NOMO-1 (cell line): ENCODE measurements at regions not wholly inside any gene's neighbourhood (a gene's known extent, or its start where the extent isn't known, plus 50 kb on each side); places are given as distances from the start of the nearest gene placed in this dataset.
"Not testable (repeated sequence)": the region's sequence is repeated elsewhere in the genome, so short reads cannot be mapped to it uniquely, and the experiment has no call there.

Experiments used
- DNase-seq, 2 experiments: peaks; one replicate each; lab custom pipeline; 2025; ENCODE audit not compliant: unreplicated experiment in 2 of 2; lab: John Stamatoyannopoulos, UW

DNA sequence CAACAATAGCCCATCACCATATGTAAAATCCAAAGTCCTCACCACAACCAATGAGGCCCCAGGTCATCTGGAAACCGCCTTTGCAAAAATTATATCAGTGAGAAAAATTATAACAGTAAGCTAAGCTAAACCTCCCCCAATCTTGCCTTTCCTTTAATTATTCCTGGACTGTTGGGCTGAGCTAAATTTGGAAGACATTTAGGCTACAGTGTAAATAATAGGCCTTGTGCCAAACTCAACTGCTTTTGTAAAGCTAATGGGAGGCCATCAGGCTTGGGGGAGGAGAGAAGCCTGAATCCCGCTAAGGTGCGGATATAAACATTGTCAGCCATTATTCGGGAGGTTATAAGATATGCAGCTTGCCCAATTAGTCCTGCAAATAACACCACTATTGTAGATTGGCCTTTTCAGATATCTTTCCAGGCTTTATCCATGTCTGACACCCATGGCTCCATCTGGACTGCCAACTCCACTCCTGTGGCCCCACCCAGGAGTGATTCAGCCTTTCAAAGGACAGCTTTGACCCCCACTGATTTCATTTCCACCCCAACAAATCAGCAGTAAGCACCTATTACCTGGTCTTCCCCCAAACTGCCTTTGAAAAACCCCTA is 53.0 kb upstream of the CA12 start:
- no peak for DNase-seq

DNA sequence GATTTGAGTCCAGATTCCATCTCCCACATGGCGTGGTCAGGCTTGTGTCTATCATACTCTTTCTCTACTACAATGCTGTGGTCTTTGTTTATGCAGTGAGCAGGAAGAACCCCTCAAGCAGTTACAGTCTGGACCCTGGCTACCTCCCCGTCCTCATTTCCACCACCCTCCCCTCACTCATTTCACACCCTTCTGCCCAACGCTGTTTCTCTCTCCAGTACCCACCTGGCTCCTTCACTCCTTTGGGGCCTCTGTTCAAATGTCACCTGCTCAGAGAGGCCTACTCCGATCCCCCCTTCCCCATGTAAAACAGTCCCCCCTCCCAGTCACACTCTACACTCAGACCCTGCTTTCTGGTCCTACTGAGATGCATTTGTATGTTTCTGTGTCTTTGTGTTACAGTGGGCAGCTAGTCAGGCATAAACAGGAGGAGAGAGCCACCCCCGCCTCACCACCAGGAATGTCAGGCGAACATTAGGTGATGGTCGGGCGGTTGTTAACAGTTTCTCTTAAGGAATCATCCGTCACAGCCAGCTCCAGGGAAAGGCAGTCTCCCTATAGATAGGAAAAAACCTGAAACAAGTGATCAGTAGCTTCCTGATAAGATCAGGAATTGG is 53.7 kb upstream of the CA12 start:
- DNase-seq, result no peak

DNA sequence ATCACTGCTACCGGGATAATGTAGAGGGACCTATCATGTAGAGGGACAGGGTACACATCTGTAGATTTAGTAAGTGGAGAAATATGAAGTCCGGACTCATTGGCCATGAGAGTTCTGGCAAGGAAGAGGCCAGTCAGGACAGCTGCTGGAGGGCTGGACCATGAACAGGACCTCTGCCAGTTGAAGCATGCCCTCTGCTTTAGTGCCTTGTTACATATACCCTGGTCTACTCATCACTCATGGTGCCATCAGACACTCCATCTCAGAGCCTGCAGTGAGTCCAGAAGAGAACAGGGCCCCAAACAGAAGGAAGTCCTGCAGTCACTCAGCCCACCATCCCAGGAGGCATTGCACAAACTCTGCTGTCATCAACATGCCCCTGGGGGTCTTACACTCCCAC is 54.7 kb upstream of the CA12 start:
- DNase-seq, result no peak

DNA sequence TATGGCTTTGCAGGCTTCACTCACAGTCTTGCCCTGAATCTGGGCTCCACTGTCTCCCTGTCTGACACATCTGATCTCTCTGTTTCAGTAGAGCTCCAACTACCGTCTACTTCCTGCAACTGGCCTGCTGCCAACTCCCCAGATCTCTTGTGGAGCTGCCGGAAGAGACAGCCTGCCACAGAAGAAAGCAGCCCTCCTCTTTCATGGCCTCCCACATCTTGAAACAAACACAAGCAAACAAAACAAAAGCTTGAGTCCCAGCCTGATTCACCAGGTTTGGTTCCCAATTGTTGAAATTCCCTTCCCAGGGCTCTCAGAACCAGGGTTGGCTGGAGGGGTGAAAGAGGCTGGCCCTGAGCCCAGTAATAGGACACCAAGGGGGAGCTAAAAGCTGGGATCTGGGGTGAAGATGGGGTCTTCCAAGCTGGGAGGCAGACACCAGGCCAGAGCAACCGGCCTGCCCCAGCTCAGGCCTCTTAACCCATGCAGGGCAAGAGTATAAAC is 55.3 kb upstream of the CA12 start:
- no peak for DNase-seq

DNA sequence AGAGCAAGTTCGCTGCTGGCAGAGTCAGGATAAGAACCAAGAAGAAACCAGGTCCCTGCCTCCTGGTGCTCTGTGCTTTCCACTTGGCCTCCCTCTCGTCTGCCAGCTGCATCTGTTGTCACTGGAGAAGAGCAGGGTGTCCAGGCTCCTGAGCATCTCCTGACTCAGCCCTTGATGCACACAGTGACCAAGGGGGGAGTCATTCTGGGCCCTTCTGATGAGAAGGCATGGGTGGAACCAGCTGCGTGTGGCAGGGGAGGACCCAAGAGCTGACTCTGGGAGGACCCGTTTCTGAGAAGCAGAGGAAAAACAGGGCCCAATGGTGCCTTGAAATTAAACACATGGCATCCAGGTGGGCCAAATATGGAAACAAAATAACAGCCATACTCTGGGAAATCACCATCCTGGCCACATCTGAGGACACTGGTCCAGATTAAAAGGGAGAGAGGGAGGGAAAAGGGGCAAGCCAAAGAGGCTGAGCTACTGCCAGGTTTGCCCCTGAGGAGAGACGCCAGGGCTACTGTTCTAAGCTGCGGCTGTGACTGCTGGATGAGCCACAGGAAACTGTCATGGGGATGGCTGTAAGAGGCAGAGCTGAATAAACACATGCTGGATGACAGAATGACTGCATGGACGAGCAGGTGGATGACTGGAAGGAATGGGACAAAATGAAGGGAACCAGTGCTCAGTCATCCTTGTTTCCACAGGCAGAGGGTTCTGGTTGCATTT is 58.1 kb upstream of the CA12 start:
- DNase-seq, result no peak

DNA sequence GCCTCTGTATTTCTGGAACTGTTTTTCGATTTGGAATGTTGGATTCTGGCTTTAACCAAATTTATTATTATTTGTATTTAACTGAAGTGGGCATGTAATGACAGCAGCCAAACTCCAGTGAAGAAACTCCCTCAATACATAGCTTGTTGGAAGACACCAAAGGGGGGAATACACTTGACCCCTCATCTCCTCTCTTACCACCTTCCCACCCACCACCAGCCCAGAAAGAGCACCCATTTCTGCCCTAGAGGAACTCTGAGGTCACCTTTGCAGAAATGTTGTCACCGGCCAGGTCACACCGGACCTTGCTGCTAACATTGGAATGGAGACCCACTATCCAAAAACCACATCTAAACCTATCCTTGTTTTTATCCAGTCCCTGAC is 58.6 kb upstream of the CA12 start:
- DNase-seq, result no peak

DNA sequence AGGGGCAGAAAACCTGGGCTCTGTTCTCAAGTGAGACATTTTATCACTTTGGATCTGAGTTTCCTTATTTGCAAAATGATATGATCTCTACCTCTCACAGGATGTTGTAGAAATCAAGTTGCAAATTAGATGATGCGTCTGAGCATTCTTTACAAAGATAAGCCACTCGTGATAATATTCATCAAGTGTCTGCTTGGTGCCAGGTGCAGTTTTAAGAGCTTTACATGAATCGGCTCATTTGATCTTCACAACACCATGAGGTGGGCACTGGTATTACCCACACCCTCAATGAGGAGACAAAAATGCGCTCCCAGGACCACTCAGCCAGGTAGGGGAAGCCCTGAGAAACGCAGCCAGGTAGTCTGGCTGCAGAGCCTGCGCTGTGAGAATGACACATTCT is 59.1 kb upstream of the CA12 start:
- DNase-seq, result no peak

DNA sequence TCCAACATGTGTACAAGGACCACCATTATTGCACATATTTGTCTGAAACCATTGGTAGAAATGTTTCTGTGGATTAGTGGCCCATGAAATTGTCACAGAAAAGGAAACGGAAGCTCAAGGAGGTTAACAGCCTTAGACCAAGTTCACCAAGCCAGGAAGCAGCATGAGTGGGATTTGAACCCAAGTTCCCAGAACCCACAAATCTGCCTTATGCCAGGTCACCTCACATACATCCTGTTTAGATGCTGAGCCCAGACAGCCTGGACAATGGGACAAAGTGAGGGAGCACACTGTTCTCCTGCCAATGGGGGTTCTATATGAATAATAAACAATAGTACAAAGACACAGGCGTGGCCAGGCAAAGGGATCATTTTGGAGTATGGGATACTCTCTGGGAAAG is 59.6 kb upstream of the CA12 start:
- DNase-seq, result no peak

DNA sequence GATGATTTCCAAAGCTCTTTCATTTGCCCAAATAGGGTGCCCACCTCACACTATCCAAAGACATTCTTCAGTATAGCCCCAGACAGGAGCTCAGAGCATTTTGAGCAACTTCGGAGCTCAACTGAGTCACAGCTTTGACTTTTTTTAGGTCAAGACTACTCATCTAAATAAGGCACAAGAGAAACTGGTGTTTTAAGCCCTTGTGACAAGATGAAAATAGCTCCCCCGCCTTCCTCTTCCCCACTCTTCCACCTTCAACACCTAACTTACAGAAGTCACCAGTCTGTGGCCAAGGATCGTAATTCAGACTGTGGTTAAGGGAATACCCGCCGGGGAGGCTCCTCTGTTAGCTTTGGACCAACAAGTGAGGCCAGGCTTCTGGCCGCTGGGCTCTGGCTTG is 60.4 kb upstream of the CA12 start:
- DNase-seq, result peak in 1 of 2 experiments; percentile 4

DNA sequence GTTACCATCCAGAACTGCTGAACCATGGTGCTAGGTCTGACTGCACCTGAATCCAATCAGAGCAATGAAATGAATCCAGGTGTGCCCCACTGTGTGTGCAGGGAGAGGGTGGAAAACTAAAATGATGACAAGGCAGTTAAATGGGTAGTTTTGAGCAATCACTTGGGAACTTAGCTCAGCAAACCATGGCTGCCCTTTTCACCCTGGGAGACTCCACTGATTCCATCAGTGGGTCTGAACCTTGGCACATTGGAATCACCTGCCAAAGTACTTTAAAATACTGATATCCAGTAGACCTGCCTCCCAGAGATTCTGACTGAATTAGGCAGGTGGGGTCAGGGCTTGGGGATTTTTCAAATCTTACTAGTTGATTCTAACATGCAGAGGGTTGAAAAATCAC is 59.8 kb upstream of the USP3 start:
- DNase-seq, result no peak

DNA sequence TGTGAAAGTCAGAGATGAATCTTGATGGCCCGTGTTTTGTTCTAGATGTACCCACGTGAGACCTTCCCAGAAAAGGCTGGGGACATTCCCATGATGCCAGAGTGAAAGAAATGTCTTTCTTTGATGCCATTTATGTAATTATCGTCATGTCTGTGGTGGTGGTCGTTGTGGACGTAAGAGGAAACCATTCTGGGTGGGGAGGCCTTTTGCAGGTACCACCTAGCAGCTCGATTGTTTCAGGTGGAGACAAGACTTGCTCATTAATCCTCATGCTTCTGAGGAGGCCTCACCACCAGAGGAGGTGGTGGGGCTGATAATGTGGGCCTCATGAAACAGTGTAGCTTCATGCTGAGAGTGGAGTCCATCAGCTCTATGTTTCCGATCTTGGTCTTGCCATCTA is 58.1 kb upstream of the USP3 start:
- DNase-seq, result no peak

DNA sequence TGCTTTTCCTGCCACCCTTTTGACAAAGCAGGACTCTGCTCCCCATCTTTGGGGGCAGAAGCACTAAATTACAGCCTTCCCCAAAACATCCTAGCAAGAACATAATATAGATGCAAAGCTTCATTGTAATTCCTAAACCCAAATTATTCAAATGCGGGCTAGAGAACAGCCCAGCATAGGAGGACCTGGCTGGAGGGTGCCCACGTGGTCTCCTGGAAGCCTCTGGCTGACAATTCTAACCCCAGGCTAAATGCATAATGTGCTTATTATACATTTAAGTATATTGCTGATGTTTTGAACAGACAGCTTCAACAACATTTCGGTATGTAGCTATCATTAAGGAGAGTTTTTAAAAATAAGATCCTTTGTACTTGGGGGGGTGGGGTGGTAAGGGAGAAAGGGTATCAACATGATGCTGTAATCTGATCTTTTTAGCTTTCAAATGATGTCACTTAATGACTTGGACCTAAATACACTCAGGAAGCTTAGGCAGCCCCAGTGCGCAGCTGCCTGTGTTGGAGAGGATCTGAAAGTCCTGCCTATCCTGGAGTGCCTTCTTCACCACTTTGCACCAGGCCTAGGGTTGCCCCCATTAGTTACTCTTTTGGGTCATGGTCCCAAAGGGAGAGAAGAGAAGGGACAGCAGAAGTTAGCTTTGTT is 57.2 kb upstream of the USP3 start:
- DNase-seq, result no peak

DNA sequence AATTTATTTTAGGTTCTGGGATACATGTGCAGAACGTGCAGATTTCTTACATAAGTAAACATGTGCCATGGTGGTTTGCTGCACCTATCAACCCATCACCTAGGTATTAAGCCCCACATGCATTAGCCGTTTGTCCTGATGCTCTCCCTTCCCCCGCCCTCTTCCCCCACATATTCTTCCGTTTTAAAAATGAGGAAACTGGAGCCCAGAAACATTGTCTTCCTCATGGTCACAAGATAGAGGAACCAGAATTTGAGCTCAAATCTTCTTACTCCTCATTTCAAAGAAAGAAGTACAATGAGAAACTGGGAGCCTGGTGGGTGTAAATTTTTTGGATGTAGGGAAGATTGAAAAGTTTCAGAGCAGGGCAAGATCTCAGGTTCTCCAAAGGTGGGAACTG is 56.1 kb upstream of the USP3 start:
- DNase-seq, result peak; percentile 77 to 90

DNA sequence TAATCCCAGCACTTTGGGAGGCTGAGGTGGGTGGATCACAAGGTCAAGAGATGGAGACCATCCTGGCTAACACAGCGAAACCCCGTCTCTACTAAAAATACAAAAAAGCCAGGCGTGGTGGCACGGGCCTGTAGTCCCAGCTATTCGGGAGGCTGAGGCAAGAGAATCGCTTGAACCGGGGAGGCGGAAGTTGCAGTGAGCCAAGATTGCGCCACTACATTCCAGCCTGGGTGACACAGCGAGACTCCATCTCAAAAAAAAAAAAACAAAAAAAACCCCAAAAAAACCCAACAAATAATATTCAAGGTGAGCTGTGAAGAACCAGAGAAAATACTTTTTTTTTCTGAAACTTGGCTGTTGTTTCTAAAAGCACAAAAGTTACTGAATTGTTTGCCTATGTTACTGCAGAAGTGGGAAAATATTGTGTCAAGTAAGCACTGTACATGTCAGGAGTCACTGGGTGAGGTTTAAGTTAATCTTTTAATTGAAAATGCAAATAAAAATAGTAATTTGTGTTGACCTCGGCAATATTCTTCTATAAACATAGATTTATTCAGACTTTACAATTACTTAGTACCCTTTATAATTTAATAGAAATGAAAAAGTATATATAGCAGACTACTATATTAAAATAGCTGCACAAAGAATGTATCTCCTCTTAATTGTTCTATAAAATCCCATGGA is 55.4 kb upstream of the USP3 start:
- DNase-seq, result not testable (repeated sequence)

DNA sequence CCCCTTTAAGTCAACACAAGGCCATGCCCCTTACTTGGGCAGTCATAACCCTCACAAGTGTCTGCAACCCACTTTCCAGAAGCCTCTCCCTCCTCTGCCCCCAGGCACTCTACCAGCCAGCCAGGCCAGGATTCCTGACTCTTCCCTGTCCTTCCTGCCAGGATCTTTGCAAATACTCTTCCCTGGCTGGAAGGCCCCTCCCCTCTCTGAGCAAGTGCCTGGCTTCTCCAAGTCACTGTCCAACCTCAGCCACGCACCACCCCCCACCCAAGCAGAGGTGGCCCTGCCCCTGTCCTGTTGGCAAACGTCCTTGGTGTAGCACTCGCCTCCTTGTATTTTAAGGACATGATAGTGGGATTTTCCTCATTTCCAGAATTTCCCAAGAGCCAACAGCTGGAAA is 54.7 kb upstream of the USP3 start:
- DNase-seq, result no peak

DNA sequence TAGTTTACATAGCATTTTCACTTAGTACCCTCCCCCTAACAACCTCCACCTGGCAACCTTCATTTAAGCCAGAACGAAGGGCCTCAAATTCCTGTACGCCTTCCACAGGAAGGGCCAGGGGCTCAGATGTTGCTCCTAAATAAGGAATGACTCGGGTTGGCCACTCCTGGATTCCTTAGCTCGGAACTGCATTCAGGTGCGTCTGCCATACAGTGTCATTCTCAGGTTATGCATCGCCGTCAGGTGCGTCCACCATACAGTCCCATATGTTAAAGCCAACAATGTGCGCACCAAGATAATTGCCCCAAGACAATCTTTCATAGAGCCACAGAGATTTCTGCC is 53.5 kb upstream of the USP3 start:
- DNase-seq, result no peak

DNA sequence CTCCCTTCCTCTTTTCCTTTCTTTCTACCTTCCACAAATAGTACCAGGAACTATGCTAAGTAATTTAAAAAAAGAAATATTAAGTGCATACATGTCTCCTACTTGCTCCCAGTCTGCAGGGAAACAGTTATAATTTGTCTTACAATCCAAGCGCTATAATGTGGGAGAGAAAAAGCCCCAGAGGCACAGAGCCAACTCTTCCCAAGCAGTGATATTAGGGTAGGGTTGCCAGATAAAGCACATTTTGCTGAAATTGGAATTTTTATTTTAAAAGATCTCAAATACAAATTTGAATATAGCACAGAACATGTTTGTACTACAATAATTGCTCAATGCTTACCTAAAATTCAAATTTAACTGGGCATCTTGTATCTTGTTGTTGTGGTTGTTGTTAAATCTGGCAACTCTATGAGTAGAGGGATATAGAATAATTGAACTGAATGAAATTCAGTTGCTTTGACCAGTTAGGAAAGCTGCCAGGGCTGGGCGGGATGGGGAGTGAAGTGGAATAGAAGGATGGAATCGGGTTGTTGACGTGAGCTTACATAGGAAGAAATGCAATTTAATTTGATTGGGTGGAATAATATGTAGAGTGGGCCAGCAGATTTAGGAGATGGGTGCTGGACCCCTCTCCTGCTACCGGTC is 52.6 kb upstream of the USP3 start:
- no peak for DNase-seq

DNA sequence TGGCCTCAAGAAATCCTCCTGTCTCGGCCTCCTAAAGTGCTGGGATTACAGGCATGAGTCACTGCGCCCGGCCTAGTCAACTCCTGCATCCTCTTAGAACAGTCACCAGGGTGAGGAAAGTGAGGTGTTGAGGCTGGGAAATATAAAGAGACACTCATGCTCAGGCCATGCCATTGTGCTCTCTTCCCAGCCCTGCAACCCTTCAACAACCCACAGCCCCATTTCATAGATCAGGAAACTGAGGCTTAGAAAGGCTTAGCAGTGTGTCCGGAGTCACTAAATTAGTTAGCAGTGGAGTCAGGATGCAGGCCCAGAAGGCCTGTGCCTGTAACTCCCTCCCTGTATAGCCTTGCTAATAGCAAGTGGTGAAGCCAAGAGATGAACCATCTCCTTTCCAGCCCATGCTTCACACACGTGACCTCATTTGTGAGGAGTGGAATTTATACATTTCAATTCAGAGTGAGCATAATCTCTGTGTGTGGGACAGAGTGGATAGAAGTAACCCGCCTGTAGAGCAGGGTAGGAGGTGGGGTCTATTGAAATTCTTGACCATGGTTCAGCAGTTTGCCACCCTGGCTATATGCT is 51.7 kb upstream of the USP3 start:
- no peak for DNase-seq

DNA sequence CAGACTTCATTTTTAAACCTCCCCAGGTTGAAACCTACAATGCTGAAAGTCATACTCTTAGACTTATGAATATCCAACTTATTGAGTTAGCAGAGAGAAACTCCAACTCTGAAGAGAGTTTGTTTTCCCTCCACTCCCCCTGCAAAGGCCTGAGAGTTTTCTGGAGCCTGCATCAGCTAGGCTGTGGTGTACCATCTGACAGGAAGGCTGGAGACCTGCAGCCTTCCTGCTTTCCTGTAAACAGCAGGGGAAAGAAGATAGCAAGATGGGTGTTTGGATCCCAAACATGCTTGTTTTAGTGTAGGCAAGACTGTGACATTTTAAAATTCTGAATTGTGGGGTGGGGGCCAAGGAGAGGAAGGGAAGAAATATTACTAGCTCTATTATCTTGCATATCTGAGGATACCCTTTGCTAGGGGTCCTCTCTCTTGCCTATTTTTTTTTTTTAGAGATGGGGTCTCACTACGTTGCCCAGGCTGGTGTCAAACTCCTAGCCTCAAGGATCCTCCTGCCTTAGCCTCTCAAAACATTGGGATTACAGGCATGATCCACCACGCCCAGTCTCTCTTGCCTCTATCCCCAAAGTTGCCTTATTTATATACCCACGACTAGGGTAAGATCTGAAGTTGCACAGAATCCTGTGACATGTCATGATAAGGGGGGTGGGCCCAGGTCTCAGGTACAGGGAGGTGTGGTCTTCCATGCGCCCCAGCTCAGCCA is 51.0 kb upstream of the USP3 start:
- no peak for DNase-seq
